HG02970 (cell line): ENCODE measurements at regions not wholly inside any gene's neighbourhood (a gene's known extent, or its start where the extent isn't known, plus 50 kb on each side); places are given as distances from the start of the nearest gene placed in this dataset.
"Not testable (repeated sequence)": the region's sequence is repeated elsewhere in the genome, so short reads cannot be mapped to it uniquely, and the experiment has no call there.

Experiments
- ATAC-seq: cut with Tn5 transposase; IDR thresholded peaks from one replicate; pipeline ENCODE4 v1.9.1; 2021; ENCODE audit warnings: mild to moderate bottlenecking, moderate library complexity, moderate number of reproducible peaks; ENCODE audit not compliant: unreplicated experiment, low FRiP score

GRCh38 chr1:188723332-188724020, 1754.2 kb downstream of the BRINP3 start:
- no peak for ATAC-seq

GRCh38 chr1:188729039-188729438, 1748.6 kb downstream of the BRINP3 start:
- ATAC-seq, result no peak

GRCh38 chr1:188735567-188735966, 1742.1 kb downstream of the BRINP3 start:
- ATAC-seq, result no peak

GRCh38 chr1:188749275-188749674, 1728.4 kb downstream of the BRINP3 start:
- not testable (repeated sequence) for ATAC-seq

- ATAC-seq, result not testable (repeated sequence)
Measured at GRCh38 chr1:188752027-188752426, 1725.6 kb downstream of the BRINP3 start.

GRCh38 chr1:188757747-188758146, 1719.9 kb downstream of the BRINP3 start:
- not testable (repeated sequence) for ATAC-seq

- no peak for ATAC-seq
Measured at GRCh38 chr1:188761226-188761625, 1716.4 kb downstream of the BRINP3 start.

GRCh38 chr1:188762166-188762743, 1715.4 kb downstream of the BRINP3 start:
- ATAC-seq, result no peak

- ATAC-seq, result no peak
Measured at GRCh38 chr1:188763541-188763940, 1714.1 kb downstream of the BRINP3 start.

GRCh38 chr1:188769181-188769580, 1708.5 kb downstream of the BRINP3 start:
- ATAC-seq, result no peak

- ATAC-seq, result no peak
Measured at GRCh38 chr1:188769936-188770335, 1707.7 kb downstream of the BRINP3 start.

- no peak for ATAC-seq
Measured at GRCh38 chr1:188778578-188778977, 1699.1 kb downstream of the BRINP3 start.

- peak; percentile 96 for ATAC-seq
Measured at GRCh38 chr1:188782220-188782841, 1695.3 kb downstream of the BRINP3 start.

GRCh38 chr1:188794969-188795368, 1682.7 kb downstream of the BRINP3 start:
- no peak for ATAC-seq

GRCh38 chr1:188812153-188812552, 1665.5 kb downstream of the BRINP3 start:
- ATAC-seq, result not testable (repeated sequence)

GRCh38 chr1:188812836-188813573, 1664.7 kb downstream of the BRINP3 start:
- ATAC-seq, result not testable (repeated sequence)

- ATAC-seq, result no peak
Measured at GRCh38 chr1:188817814-188818213, 1659.8 kb downstream of the BRINP3 start.

- no peak for ATAC-seq
Measured at GRCh38 chr1:188822248-188822647, 1655.4 kb downstream of the BRINP3 start.

GRCh38 chr1:188825471-188825870, 1652.2 kb downstream of the BRINP3 start:
- ATAC-seq, result no peak

- ATAC-seq, result no peak
Measured at GRCh38 chr1:188826800-188827199, 1650.9 kb downstream of the BRINP3 start.

GRCh38 chr1:188827400-188827799, 1650.3 kb downstream of the BRINP3 start:
- no peak for ATAC-seq
